Left cardiac atrium (tissue), 4 donors: ENCODE measurements at regions not wholly inside any gene's neighbourhood (a gene's known extent, or its start where the extent isn't known, plus 50 kb on each side); places are given as distances from the start of the nearest gene placed in this dataset.
A peak's percentile ranks its signal among the peaks of the same experiment; 100 is the strongest.

Experiments used
- ATAC-seq, 2 donors: fragments of 200-7000 bp; cut with Tn5 transposase; one replicate each; pipeline ENCODE4 v1.9.1; 2020; ENCODE audit warnings: mild to moderate bottlenecking in 2 of 2, moderate library complexity in 2 of 2
- DNase-seq: peaks from one replicate; pipeline ENCODE4 v3.0.0-alpha.2; 2020
- intact Hi-C, 2 donors: fragments of 100-400 bp; cut with DNase I; formaldehyde crosslinking; loops; one replicate each; pipeline versions ENCODE4 v1.14.1 to v1.15.1; 2022 to 2023
- donor health status: DM: no; HTN: yes; CAD: no.
- donor health status: DM: no; HTN: yes; CAD: no; lungs with severe emphysema.
- donor health status: DM: yes; HTN: yes; CAD: no.
- donor health status: Dilated cardiomyopathy.

DNA sequence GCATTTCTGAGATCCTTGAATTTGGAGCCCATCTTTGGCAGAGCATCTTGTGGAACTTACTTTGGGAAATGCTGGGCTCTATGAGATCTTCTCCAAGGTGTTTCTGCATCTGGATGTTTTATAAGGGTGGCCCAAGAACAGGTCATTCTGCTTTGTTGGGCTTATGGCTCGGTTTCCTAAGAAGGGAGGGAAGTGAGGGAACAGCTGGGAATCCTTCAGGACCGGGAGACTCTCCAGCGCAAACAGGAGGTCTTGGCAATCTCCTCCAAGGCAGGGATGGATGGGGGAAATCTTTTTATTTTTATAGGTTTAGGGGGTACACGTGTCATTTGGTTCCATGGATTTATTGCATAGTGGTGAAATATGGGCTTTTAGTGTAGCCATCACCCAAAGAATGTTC is 54.7 kb downstream of the IRX3 start:
- intact Hi-C loops, result loop anchor here in 1 of 2 donors (10.0 kb wide), 1 partner anchor 267 kb away; no protein-coding TSS in a partner anchor

DNA sequence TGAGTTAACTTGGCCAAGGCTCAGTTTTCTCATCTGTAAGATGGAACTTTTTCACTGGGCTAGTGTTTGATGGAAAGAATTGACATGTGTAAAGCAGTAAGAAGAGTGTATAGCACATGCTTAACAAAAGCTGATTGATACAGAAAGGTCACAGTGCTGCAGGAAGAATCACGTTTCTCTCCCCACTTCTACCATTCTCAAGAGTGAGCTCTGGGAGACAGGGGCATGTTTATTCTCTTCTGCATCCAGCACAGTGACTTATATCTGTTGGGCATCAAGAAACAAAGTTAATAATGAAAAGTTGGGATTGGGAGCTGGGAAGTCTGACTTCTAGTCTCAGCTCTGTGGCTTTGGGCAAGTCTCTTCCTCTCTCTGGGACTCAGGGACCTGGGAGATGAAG is 55.3 kb downstream of the IRX3 start:
- intact Hi-C loops, result loop anchor here in 1 of 2 donors (10.0 kb wide), 1 partner anchor 267 kb away; no protein-coding TSS in a partner anchor
- DNase-seq (no peak), ATAC-seq (no peak)

More for the DNA sequence above, 54.7 kb downstream of the IRX3 start:
- DNase-seq (no peak), ATAC-seq (peak in 1 of 2 donors; percentile 33)

DNA sequence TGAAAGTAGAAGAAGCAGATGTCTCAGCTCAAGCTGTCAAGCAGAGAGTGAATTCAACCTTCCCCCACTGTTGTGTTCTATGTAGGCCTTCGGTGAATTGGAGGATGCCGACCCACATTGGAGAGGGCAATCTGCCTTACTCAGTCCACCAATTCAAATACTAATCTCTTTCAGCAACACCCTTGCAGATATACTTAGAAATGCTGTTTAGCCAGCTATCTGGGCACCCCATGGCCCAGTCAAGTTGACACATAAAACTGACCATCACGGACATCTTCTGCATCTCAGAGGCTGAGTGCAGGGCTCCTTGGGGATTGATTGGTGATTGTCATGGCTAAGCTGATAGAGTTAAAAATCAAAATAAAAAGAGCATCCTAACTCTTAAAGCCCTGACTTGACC is 58.3 kb downstream of the IRX3 start:
- intact Hi-C loops, result no loop called here
- ATAC-seq (no peak), DNase-seq (no peak)

DNA sequence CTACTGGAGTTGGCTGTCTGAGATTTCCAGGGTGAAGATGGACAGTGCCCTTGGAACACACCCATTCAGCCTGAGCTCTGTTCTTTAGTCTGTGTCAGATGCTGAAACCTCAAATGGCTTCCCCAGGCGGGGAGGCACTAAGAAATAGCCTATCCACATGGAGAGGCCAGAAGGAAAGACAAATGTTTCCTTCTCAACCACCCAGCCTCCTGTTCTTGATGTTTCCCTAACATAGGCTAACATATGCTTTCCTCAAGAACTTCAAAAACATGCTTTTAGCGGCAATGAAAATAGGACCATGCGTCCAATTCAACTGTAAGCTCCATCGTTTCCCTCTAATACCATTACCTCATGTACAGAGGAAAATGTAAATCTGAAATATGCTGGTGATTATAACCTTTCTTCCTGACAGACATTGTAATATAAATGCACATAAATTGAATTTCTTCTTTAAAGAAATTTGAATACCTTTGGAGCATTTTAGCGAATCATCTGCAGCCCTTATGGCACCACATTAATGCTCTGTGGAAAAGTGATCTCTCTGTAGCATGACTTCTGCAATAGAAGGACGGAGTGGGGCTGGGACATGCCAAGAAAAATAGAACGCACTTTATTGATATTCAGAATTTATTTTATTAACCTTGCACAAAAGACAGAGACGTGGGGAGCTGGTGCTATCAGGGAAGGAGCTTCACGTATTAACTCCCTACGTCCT is 60.1 kb downstream of the IRX3 start:
- DNase-seq (no peak), ATAC-seq (no peak)
- intact Hi-C loops, result no loop called here

DNA sequence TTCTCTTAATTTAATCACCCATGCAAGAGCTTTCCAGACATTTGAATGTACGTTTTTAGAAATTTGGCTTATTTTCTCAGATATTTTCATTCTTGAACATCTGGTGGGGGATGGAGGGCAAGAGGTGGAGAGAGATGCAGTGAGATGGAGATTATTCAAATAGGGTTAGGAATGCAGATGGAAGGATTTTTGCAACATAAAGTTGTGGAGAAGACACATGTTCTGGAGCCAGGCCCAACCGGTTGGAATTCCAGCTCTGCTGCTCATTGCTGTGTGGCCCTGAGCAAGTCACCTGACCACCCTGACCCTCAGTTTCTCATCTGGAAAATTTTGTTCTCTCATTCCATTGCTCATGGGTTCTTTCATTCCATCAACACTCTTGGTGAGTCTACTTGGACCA is 66.9 kb downstream of the IRX3 start:
- ATAC-seq, result no peak
- no peak for DNase-seq

DNA sequence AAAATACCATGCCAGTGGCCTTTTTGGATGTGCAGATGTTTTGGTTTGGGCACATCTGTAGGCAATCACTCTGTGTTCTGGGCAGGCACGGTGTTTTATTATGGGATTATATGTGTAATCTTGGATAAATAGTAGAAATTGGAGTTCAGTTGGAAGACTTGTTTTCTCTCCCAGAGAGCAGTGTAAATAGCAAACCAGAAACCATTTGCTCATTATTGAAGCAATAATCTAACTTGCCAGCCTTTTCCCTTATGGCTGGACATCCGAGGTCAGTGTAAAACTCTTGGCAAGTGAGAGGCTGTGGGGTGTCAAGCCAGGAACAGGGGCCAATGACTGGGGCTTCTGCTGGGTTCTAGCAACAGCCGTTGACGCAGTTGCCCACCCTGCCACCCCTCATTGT is 69.9 kb downstream of the IRX3 start:
- ATAC-seq (peak in 1 of 2 donors; percentile 56), DNase-seq (no peak)
- intact Hi-C loops, result no loop called here

More for the DNA sequence above, 66.9 kb downstream of the IRX3 start:
- intact Hi-C loops, result no loop called here

DNA sequence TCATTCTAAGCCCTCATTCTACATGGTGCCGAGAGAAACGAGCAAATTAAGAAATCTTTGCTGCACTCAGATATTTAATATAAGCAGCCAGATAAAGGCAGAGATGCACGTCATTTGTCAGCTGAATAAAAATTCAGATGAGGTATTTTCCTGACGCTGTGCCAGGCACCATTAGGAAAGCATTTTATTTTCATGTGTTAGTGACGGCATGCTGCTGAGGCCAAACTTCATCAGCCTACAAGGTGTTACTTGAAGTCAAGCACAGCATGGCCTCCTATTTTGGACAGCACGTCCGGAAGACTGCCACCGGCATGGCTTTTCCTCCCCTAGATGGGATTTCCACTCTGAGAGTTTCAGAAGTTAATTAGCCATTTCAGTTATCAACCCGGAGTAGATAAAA is 70.3 kb downstream of the IRX3 start:
- peak; percentile 77 to 79 for ATAC-seq
- intact Hi-C loops, result no loop called here
- peak; percentile 53 for DNase-seq

DNA sequence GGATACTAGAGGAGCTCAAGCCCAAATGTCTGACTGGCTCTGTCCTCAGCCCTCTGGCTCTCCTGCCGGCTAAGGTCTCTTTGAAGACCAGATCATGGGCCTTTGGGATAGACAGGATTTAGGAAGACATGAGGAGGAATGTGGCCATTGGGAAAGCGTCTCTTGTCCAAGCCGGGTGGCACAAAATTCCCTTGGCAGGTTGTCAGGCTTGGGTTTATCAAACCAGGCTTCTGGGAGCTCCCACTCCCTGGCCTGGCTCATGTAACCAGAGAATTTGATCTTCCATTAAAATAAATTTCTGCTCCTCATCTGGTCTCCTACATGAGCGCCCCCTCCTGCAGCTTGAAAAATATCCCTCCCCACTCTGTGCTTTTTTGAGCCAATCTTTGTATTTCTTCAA is 71.1 kb downstream of the IRX3 start:
- intact Hi-C loops, result no loop called here
- DNase-seq, result no peak
- no peak for ATAC-seq

DNA sequence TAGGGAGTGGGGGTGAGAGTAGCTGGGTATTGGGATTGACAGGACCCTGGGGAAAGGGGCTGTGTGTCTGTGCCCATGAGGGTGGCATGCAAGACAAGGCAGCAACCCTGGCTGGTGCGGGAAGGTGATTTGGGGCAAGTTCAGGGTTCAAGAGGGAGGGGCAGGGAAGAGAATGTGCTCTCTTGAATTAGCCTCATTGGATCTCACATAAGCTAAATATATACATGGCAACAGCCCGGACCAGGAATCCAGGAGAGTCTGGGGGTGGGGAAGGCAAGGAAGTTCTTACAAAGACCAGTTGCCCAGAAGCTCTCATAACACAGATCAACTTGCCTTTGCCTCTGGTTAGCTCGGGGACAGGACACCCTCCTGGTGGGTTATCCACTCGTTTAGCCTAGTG is 73.3 kb downstream of the IRX3 start:
- ATAC-seq (no peak), DNase-seq (no peak)
- intact Hi-C loops, result no loop called here

DNA sequence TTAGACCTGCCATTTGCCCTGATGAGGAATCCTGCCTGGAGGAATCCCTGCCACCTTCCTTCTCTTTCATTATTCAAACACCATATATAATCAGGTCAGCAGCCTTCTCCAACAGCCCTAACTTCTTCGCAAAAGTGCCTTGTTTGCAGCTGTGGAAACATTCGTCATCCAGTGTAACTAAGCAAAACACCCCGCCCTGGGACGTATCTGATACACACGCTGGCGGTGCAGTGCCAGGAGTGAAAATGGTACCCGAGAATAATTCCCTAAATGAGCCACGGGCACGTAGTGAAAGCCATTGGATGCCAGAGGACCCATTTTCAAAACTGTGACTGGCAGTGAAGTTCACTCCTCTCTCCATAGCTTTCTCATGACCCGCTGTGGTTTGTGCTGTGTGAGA is 73.7 kb downstream of the IRX3 start:
- ATAC-seq, result no peak
- no peak for DNase-seq
- intact Hi-C loops, result no loop called here

DNA sequence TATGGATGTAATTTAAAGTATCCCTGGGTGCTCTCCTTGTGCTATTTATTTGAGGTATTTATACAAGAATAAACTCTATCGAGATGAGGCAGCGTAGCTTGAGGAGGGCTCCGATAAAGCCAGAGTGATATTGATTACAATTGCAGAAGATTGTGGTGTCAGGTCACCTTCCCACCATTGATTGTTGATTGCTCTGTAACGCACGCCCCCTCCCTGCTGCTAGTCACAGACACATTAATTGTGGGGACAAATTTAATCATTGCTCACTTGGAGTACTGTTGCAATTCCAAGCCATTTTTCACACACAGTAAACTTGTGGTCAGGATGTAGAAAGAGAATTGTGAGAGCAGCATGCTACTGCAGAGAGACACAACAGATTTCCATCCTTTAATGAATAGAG is 75.4 kb downstream of the IRX3 start:
- ATAC-seq, result no peak

DNA sequence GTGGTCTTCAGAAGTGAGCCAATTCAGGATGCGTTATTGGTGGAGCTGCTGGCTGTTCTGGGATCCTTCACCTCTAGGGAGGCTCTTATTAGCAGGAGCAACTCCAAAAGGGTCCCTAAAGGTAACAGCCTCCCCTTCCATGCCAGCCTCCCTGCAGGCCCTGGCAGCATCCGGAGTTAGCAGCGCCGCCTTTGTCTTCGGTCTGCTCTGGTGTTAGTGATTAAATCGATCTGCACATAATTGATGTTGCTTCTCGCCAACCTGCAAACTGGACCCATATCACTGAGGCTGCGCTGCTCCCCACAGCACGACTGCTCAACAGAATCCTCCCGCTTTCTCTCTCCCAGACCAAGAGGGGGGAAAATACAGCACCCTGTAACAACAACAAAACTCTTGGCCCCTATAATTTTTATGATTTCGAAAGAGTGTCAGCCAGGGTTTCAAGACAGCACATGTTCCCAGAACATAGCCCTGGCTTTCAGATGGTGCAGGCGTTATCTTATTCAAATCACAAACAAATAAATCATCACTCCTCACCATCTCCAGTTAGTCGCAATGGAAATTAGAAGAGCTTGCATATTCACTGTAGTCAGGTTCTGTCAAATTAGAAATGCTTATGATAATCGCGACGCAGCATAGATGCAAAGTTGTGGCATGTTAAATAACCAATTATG is 76.0 kb downstream of the IRX3 start:
- no peak for DNase-seq

More for the DNA sequence above, 75.4 kb downstream of the IRX3 start:
- intact Hi-C loops, result no loop called here
- DNase-seq, result no peak

DNA sequence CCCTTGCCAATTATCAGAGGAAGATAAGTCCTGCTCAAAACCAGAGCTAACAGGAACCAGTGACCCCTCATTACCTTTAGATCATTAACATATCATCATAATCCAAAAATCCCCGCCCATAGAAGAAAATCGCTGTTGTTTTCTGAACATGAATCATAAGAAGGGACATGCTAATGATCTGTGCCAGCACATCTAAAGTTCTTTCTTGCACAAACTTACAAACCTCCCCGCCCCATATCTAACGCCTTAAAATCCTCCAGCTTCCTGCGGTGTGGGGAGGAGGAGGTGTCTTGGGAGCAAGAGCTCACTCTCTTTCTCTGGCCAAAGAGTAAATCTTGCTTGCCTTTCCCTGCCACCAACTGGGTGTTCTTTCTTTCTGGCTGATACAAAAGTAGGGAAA is 78.3 kb downstream of the IRX3 start:
- DNase-seq, result no peak
- ATAC-seq, result peak; percentile 60
- intact Hi-C loops, result no loop called here

More for the DNA sequence above, 76.0 kb downstream of the IRX3 start:
- ATAC-seq, result no peak
- intact Hi-C loops, result no loop called here

DNA sequence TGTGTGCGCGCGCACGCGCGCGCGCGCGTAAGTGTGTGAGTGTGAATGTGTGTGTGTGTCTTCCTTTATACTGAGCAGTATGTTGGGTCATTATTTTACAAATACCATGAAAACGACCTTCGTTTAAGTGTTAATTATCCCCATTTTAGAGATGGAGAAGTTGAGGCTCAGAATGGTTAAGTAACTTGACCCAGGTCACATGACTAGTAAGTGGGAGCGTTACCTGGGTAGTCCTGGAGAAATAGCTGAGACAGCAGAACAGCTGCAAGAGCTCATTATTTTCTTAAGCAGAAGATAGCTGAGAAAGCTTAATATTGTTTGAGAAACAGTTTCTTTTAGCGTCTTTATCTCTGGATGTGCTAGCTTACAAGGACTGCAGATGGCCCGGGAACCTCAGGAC is 78.8 kb downstream of the IRX3 start:
- ATAC-seq, result no peak
- no peak for DNase-seq
- intact Hi-C loops, result no loop called here

DNA sequence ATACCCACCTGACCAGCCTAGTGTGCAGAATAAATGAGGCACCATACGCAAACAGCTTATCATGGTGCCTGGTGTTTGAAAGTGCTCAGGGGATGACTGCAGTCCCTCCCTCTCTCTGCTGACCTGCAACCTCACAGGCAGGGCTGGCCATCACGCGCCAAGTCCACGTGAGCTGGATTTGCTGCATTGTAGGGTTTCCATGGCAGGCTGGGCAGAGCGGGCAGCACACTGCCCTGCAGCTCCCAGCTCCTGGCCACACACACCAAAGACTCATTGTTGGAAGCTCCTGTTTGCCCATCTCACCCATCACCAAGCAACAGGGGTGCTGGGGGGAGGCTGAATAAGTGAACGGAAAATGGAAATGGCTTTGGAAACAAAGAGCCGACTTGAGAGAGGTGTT is 81.8 kb downstream of the IRX3 start:
- intact Hi-C loops, result no loop called here
- DNase-seq, result no peak

DNA sequence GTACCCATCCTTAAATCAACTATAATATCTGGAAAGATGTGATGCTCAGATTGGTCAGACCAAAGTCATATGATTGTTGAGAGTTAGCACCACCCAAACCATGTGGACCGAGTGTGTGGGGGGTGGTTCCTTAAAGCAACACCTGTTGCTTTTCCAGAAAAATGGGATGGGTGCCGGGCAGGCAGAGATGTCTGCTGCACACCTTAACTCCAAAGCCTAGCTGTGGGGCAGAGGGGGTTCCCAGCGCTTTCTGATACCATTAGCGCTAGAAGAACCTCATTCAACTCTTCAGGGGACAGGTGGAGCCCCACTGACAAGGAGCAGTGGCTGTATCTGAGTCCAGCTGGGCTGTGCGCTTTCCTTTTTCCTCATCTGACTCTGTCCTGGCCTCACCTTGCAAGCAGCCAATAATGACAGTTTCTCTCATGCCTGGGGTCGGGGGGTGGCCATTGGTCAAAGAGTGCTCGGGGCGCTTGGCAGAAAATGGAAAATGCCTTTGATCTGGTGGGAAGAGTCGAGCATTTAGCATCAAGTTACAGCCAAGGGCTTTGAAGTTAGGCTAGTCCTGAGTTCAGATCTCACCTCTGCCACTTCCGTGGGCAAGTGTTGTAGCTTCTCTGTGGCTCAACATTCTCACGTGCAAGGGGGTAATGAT is 82.6 kb downstream of the IRX3 start:
- DNase-seq, result no peak
- ATAC-seq, result no peak
- intact Hi-C loops, result no loop called here

More for the DNA sequence above, 81.8 kb downstream of the IRX3 start:
- no peak for ATAC-seq

DNA sequence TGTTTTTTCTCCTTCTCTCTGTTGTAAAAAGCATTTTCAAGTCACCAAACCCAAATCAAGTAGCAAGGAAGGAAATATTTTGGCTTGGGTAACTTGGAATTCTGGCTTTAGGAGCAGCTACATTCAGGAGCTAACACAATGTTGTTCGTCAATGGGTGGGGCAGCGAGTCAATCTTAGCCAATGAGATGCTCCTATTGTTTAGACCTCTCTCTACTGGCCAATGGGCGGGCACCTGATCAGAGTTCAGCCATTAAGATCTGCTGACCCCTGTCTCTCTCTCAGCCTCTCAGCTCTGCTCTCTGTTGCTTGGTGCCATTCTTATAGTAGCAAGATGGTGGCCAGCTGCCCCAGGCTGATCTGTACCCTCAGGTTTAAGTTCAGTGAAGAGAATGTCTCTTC is 83.2 kb downstream of the IRX3 start:
- intact Hi-C loops, result no loop called here
- ATAC-seq, result no peak
- no peak for DNase-seq
